ENCODE measurements at regions not wholly inside any gene's neighbourhood (a gene's known extent, or its start where the extent isn't known, plus 50 kb on each side); places are given as distances from the start of the nearest gene placed in this dataset.

- TF ChIP-seq, protein P1, sequence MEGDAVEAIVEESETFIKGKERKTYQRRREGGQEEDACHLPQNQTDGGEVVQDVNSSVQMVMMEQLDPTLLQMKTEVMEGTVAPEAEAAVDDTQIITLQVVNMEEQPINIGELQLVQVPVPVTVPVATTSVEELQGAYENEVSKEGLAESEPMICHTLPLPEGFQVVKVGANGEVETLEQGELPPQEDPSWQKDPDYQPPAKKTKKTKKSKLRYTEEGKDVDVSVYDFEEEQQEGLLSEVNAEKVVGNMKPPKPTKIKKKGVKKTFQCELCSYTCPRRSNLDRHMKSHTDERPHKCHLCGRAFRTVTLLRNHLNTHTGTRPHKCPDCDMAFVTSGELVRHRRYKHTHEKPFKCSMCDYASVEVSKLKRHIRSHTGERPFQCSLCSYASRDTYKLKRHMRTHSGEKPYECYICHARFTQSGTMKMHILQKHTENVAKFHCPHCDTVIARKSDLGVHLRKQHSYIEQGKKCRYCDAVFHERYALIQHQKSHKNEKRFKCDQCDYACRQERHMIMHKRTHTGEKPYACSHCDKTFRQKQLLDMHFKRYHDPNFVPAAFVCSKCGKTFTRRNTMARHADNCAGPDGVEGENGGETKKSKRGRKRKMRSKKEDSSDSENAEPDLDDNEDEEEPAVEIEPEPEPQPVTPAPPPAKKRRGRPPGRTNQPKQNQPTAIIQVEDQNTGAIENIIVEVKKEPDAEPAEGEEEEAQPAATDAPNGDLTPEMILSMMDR (IDR thresholded peaks at IDR 0.05) = no peak
- TF ChIP-seq POLR2AphosphoS5 (IDR thresholded peaks at IDR 0.05) (no peak), POLR2A (IDR thresholded peaks at IDR 0.05) (no peak)
These were observed 73.3 kb upstream of the CNEP1R1 start for GRCh38 chr16:49951574-49952195.
